Suppressor macrophage (primary cell): ENCODE measurements at regions not wholly inside any gene's neighbourhood (a gene's known extent, or its start where the extent isn't known, plus 50 kb on each side); places are given as distances from the start of the nearest gene placed in this dataset.
"Not testable (repeated sequence)": the region's sequence is repeated elsewhere in the genome, so short reads cannot be mapped to it uniquely, and the experiment has no call there.

ENCODE experiments used
- DNase-seq, 4 experiments: peaks; one replicate each; pipeline ENCODE4 v3.0.0-alpha.2; 2020 to 2022

GRCh38 chr10:18735711-18736110, 76.5 kb downstream of the ARL5B start:
- DNase-seq: no peak

- no peak for DNase-seq
Measured at GRCh38 chr10:18737236-18737635, 78.0 kb downstream of the ARL5B start.

GRCh38 chr10:18737841-18738240, 78.6 kb downstream of the ARL5B start:
- DNase-seq: no peak

- DNase-seq: no peak
Measured at GRCh38 chr10:18738835-18739234, 79.6 kb downstream of the ARL5B start.

- no peak for DNase-seq
Measured at GRCh38 chr10:18743926-18744325, 84.7 kb downstream of the ARL5B start.

- no peak for DNase-seq
Measured at GRCh38 chr10:18753312-18753895, 94.2 kb downstream of the ARL5B start.

GRCh38 chr10:18759575-18759974, 100.3 kb downstream of the ARL5B start:
- no peak for DNase-seq

GRCh38 chr10:18760836-18761235, 101.6 kb downstream of the ARL5B start:
- no peak for DNase-seq

GRCh38 chr10:18767981-18768380, 108.8 kb downstream of the ARL5B start:
- DNase-seq: peak in 1 of 4 experiments; percentile 2

GRCh38 chr10:18773180-18773579, 113.9 kb downstream of the ARL5B start:
- no peak for DNase-seq

- no peak for DNase-seq
Measured at GRCh38 chr10:18777258-18777657, 118.0 kb downstream of the ARL5B start.

GRCh38 chr10:18786478-18786877, 127.2 kb downstream of the ARL5B start:
- DNase-seq: no peak

GRCh38 chr10:18793951-18794350, 134.7 kb downstream of the ARL5B start:
- no peak for DNase-seq

- no peak for DNase-seq
Measured at GRCh38 chr10:18795549-18795948, 136.3 kb downstream of the ARL5B start.

GRCh38 chr10:18797286-18797685, 138.1 kb downstream of the ARL5B start:
- DNase-seq: no peak

- DNase-seq: peak in 2 of 4 experiments; percentile 3 to 7
Measured at GRCh38 chr10:18822156-18822555, 162.9 kb downstream of the ARL5B start.

- DNase-seq: no peak
Measured at GRCh38 chr10:18829259-18829658, 170.0 kb downstream of the ARL5B start.

GRCh38 chr10:18830277-18830676, 171.0 kb downstream of the ARL5B start:
- no peak for DNase-seq

- DNase-seq: not testable (repeated sequence)
Measured at GRCh38 chr10:18856623-18857022, 192.0 kb upstream of the MALRD1 start.

- no peak for DNase-seq
Measured at GRCh38 chr10:18859659-18860058, 188.9 kb upstream of the MALRD1 start.

GRCh38 chr10:18860186-18860585, 188.4 kb upstream of the MALRD1 start:
- DNase-seq: no peak

- no peak for DNase-seq
Measured at GRCh38 chr10:18860631-18861240, 187.9 kb upstream of the MALRD1 start.

GRCh38 chr10:18861382-18861781, 187.2 kb upstream of the MALRD1 start:
- no peak for DNase-seq

GRCh38 chr10:18866852-18867251, 181.7 kb upstream of the MALRD1 start:
- DNase-seq: no peak

- no peak for DNase-seq
Measured at GRCh38 chr10:18868919-18869318, 179.7 kb upstream of the MALRD1 start.
